ENCODE measurements at regions not wholly inside any gene's neighbourhood (a gene's known extent, or its start where the extent isn't known, plus 50 kb on each side); places are given as distances from the start of the nearest gene placed in this dataset.

DNA sequence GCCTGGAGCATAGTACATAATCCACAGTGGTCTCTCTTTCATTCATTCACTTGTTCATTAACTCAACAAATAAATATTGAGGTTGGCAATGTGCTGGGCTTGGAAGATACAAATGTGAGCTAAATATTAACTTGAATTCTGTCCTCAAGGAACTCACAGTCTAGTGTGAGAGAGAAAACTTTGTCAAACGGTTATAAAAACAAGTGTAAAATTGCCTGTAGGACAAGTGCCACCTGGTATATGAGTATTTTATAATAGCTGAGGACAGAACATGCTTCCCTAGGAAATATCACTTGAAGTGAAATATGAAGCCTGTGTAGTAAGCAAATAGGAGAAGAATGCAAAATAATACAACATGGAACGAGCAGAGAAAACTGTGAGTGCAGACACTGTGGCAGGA, 173.1 kb upstream of the CMC1 start:
- TF ChIP-seq, protein P1, sequence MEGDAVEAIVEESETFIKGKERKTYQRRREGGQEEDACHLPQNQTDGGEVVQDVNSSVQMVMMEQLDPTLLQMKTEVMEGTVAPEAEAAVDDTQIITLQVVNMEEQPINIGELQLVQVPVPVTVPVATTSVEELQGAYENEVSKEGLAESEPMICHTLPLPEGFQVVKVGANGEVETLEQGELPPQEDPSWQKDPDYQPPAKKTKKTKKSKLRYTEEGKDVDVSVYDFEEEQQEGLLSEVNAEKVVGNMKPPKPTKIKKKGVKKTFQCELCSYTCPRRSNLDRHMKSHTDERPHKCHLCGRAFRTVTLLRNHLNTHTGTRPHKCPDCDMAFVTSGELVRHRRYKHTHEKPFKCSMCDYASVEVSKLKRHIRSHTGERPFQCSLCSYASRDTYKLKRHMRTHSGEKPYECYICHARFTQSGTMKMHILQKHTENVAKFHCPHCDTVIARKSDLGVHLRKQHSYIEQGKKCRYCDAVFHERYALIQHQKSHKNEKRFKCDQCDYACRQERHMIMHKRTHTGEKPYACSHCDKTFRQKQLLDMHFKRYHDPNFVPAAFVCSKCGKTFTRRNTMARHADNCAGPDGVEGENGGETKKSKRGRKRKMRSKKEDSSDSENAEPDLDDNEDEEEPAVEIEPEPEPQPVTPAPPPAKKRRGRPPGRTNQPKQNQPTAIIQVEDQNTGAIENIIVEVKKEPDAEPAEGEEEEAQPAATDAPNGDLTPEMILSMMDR (conservative IDR thresholded peaks at IDR 0.05; ENCODE audit: low read length) = no peak
- no peak for TF ChIP-seq EZH2phosphoT487 (IDR thresholded peaks at IDR 0.05; ENCODE audit: borderline replicate concordance, low read depth, low read length)
